B cell (primary cell): ENCODE measurements at regions not wholly inside any gene's neighbourhood (a gene's known extent, or its start where the extent isn't known, plus 50 kb on each side); places are given as distances from the start of the nearest gene placed in this dataset.

ENCODE experiments used
- ATAC-seq: fragments of 200-7000 bp; cut with Tn5 transposase; one replicate; pipeline ENCODE4 v1.10.0; 2021; ENCODE audit warnings: low read depth, mild to moderate bottlenecking, moderate number of reproducible peaks, moderate library complexity
- CTCF ChIA-PET: fragments of 350-600 bp; sonication (Branson Sonifier 250); formaldehyde crosslinking; loops from one replicate; lab custom pipeline; 2021; ENCODE audit warnings: antibody characterized with exemption, inconsistent platforms; lab: Charles Lee
- POLR2A ChIA-PET: fragments of 350-600 bp; sonication (Branson Sonifier 250); formaldehyde crosslinking; loops from one replicate; lab custom pipeline; 2021; ENCODE audit warnings: antibody characterized with exemption; lab: Charles Lee
- DNase-seq: peaks from one replicate; pipeline ENCODE4 v3.0.0; 2013
- H2AFZ ChIP-seq: 2 replicates; pipeline ENCODE4 v1.6.1; 2012; ENCODE audit warnings: mild to moderate bottlenecking, low read depth, low read length; ENCODE audit not compliant: insufficient read depth, poor library complexity, severe bottlenecking
- H3K27ac ChIP-seq, 2 donors: 1 replicate in 1 of 2; 2 replicates in 1 of 2; pipeline ENCODE4 v1.5.1; 2012 to 2013; ENCODE audit warnings: low read length in 2 of 2, mild to moderate bottlenecking in 2 of 2, moderate library complexity in 1 of 2
- H3K27me3 ChIP-seq, 4 experiments: fragments of 200-600 bp in 1 of 4; sonication (generic) in 1 of 4; replicated peaks in 1 of 4; 1 replicate in 2 of 4; 2 replicates in 2 of 4; pipeline versions ENCODE4 v1.6.1 to v1.7.0; 2013 to 2016; ENCODE audit warnings: low read length in 3 of 4, mild to moderate bottlenecking in 2 of 4, mixed read lengths in 1 of 4, moderate library complexity in 1 of 4; ENCODE audit not compliant: insufficient read depth in 4 of 4, control insufficient read depth in 3 of 4; ENCODE audit errors: control extremely low read depth in 1 of 4
- H3K36me3 ChIP-seq, 2 experiments: replicated peaks in 1 of 2; 1 replicate in 1 of 2; 2 replicates in 1 of 2; pipeline versions ENCODE4 v1.6.1 to v1.7.1; 2013; ENCODE audit warnings: low read length in 1 of 2; ENCODE audit not compliant: insufficient read depth in 2 of 2, control insufficient read depth in 1 of 2; ENCODE audit errors: control extremely low read depth in 1 of 2, extremely low read depth in 1 of 2
- H3K4me1 ChIP-seq, 2 donors: fragments of 200-600 bp in 1 of 2; sonication (generic) in 1 of 2; 1 replicate in 1 of 2; 2 replicates in 1 of 2; pipeline versions ENCODE4 v1.5.1 to v1.6.1; 2013 to 2017; ENCODE audit warnings: low read length in 2 of 2; ENCODE audit not compliant: control insufficient read depth in 2 of 2, insufficient read depth in 2 of 2
- H3K4me2 ChIP-seq: replicated peaks from 2 replicates; pipeline ENCODE3; 2012; ENCODE audit warnings: mild to moderate bottlenecking, low read depth, low read length; ENCODE audit not compliant: poor library complexity, severe bottlenecking
- H3K4me3 ChIP-seq, 5 experiments: fragments of 200-600 bp in 1 of 5; sonication (generic) in 1 of 5; 1 replicate in 3 of 5; 2 replicates in 2 of 5; pipeline versions ENCODE4 v1.5.1 to v1.7.0; 2011 to 2016; ENCODE audit warnings: low read length in 4 of 5, mild to moderate bottlenecking in 4 of 5, low read depth in 2 of 5, control low read depth in 1 of 5, moderate library complexity in 1 of 5; ENCODE audit not compliant: insufficient read depth in 1 of 5; ENCODE audit errors: control extremely low read depth in 1 of 5, extremely low read depth in 1 of 5
- H3K79me2 ChIP-seq: fragments of 200-600 bp; sonication (generic); one replicate; pipeline ENCODE4 v1.6.0; 2016; ENCODE audit warnings: low read length; ENCODE audit not compliant: control insufficient read depth, insufficient read depth
- H3K9ac ChIP-seq: fragments of 200-600 bp; sonication (generic); 2 replicates; pipeline ENCODE4 v1.6.1; 2017; ENCODE audit warnings: mild to moderate bottlenecking, low read length, moderate library complexity
- H3K9me3 ChIP-seq, 3 donors: one replicate each; pipeline versions ENCODE4 v1.6.1 to v1.7.1; 2013; ENCODE audit warnings: low read length in 2 of 3; ENCODE audit not compliant: control insufficient read depth in 2 of 3, insufficient read depth in 1 of 3; ENCODE audit errors: control extremely low read depth in 1 of 3
- H4K20me1 ChIP-seq: 2 replicates; pipeline ENCODE4 v1.6.0; 2012; ENCODE audit warnings: mild to moderate bottlenecking, low read length; ENCODE audit not compliant: insufficient read depth, control insufficient read depth, poor library complexity, severe bottlenecking
- H3K27ac Mint-ChIP-seq: one replicate; pipeline ENCODE4 v1.8.0; 2021; ENCODE audit warnings: mixed read lengths
- H3K27me3 Mint-ChIP-seq: one replicate; pipeline ENCODE4 v1.8.0; 2021; ENCODE audit warnings: mixed read lengths
- H3K4me1 Mint-ChIP-seq: one replicate; pipeline ENCODE4 v1.8.0; 2021; ENCODE audit warnings: mixed read lengths
- H3K4me3 Mint-ChIP-seq: one replicate; pipeline ENCODE4 v1.8.0; 2021; ENCODE audit warnings: mixed read lengths
- H3K9me3 Mint-ChIP-seq: one replicate; pipeline ENCODE4 v1.8.0; 2022; ENCODE audit warnings: mixed read lengths; ENCODE audit not compliant: insufficient read depth
- CTCF ChIP-seq: fragments of 200-600 bp; IDR thresholded peaks from one replicate; pipeline ENCODE4 v1.8.0; 2022; ENCODE audit warnings: antibody characterized with exemption, mild to moderate bottlenecking
- EZH2 ChIP-seq: IDR thresholded peaks from 2 replicates; pipeline ENCODE4 v1.6.1; 2012; ENCODE audit warnings: borderline replicate concordance, low read depth, mild to moderate bottlenecking, moderate library complexity, low read length; ENCODE audit not compliant: insufficient read depth, poor library complexity, severe bottlenecking
- WGBS: methylation state at CpG from one replicate; pipeline ENCODE4 v1.1.5; 2013; ENCODE audit warnings: missing lambda C conversion rate; ENCODE audit not compliant: insufficient coverage; 5-methylcytosine and 5-hydroxymethylcytosine counted together
- intact Hi-C: fragments of 100-400 bp; cut with micrococcal nuclease; formaldehyde crosslinking; loops from one replicate; pipeline ENCODE4 v1.10.0; 2022

- intact Hi-C loops = loop anchor here (2.0 kb wide), 1 partner anchor 31 kb away; no protein-coding TSS in a partner anchor
- no peak for TF ChIP-seq CTCF
- no peak for TF ChIP-seq EZH2
- Mint-ChIP-seq H3K9me3 (no peaks in the 10 kb centered on the region), H3K27me3 (peaks cover 53% of the 10 kb centered on the region), H3K4me3 (no peak overlapping the region), H3K4me1 (peaks cover 35% of the 10 kb centered on the region), H3K27ac (no peak overlapping the region)
- no peaks in the 10 kb centered on the region for H3K36me3 ChIP-seq
- no peak overlapping the region for H3K9ac ChIP-seq
- H3K9me3 ChIP-seq = peaks cover 0 to 13% (median 0%) of the 10 kb centered on the region in 3 donors
- WGBS = 92% methylated on average over 25 of the region's 30 CpGs
- no peaks in the 10 kb centered on the region for H4K20me1 ChIP-seq
- H3K27ac ChIP-seq = no peak overlapping the region
- H3K79me2 ChIP-seq = no peaks in the 10 kb centered on the region
- ChIA-PET CTCF (interaction anchor here (0.6 to 0.7 kb wide), 2 partner anchors 64 to 65 kb away, joined by 3 to 7 read pairs; no protein-coding TSS in a partner anchor), POLR2A (no interaction called here)
- DNase-seq (no peak), ATAC-seq (no peak)
- H2AFZ ChIP-seq = no peak overlapping the region
- H3K4me1 ChIP-seq = peaks cover 31 to 32% of the 10 kb centered on the region in 2 donors
- no peak overlapping the region for H3K4me3 ChIP-seq
- no peak overlapping the region for H3K4me2 ChIP-seq
- peaks cover 0 to 65% (median 14%) of the 10 kb centered on the region in 4 experiments for H3K27me3 ChIP-seq
These were observed 135.9 kb upstream of the ID2 start for GRCh38 chr2:8545695-8546611.

GRCh38 chr2:8546612-8547283, 135.1 kb upstream of the ID2 start:
- Mint-ChIP-seq H3K4me3 (no peak overlapping the region), H3K27me3 (peaks cover 55% of the 10 kb centered on the region), H3K9me3 (no peaks in the 10 kb centered on the region), H3K4me1 (peaks cover 40% of the 10 kb centered on the region), H3K27ac (no peak overlapping the region)
- 62% methylated on average over 14 of the region's 16 CpGs for WGBS
- ATAC-seq (no peak), DNase-seq (no peak)
- Histone ChIP-seq H3K4me1 (peaks cover 34 to 37% of the 10 kb centered on the region in 2 donors), H3K4me2 (no peak overlapping the region), H3K27ac (no peak overlapping the region), H3K9ac (no peak overlapping the region), H2AFZ (no peak overlapping the region), H3K4me3 (no peak overlapping the region), H3K27me3 (peaks cover 0 to 65% (median 10%) of the 10 kb centered on the region in 4 experiments), H3K36me3 (no peaks in the 10 kb centered on the region), H3K9me3 (peaks cover 0 to 10% (median 0%) of the 10 kb centered on the region in 3 donors), H4K20me1 (no peaks in the 10 kb centered on the region), H3K79me2 (no peaks in the 10 kb centered on the region)
- intact Hi-C loops = no loop called here
- ChIA-PET CTCF (no interaction called here), POLR2A (no interaction called here)
- no peak for TF ChIP-seq EZH2
- TF ChIP-seq CTCF = no peak
